ENCODE measurements at regions not wholly inside any gene's neighbourhood (a gene's known extent, or its start where the extent isn't known, plus 50 kb on each side); places are given as distances from the start of the nearest gene placed in this dataset.

DNA sequence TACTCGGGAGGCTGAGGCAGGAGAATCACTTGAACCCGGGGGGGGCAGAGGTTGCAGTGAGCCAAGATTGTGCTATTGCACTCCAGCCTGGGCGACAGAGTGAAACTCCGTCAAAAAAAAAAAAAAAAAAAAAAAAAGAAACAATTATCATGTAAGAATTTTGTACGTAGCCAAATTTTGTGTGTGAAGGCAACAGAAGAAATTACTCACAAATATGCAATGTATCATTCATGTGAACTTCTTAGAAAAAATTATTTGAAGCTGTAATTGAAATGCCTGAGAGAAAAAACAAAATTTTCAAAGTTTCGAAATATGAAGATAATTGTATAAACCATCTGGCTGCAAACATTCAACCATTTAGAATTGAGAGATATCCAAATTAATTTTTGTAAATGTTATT is 204.8 kb upstream of the PARD3B start (continued):
- TF ChIP-seq, protein P1, sequence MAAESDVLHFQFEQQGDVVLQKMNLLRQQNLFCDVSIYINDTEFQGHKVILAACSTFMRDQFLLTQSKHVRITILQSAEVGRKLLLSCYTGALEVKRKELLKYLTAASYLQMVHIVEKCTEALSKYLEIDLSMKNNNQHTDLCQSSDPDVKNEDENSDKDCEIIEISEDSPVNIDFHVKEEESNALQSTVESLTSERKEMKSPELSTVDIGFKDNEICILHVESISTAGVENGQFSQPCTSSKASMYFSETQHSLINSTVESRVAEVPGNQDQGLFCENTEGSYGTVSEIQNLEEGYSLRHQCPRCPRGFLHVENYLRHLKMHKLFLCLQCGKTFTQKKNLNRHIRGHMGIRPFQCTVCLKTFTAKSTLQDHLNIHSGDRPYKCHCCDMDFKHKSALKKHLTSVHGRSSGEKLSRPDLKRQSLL (tag by site-specific recombination; IDR thresholded peaks at IDR 0.05): no peak
- TF ChIP-seq ZBTB21 (tag by site-specific recombination; IDR thresholded peaks at IDR 0.05) (no peak), ZNF473 (tag by site-specific recombination; IDR thresholded peaks at IDR 0.05) (no peak)

GRCh38 chr2:204341887-204342276 is 203.4 kb upstream of the PARD3B start:
- POLR2A ChIA-PET: no interaction called here
- Histone ChIP-seq H3K4me3 (ENCODE audit: low read depth, low read length) (no peak overlapping the region), H3K27ac (ENCODE audit: extremely low read depth, low read depth, low read length) (no peak overlapping the region), H3K4me1 (ENCODE audit: control insufficient read depth, insufficient read depth, low read length) (no peaks in the 10 kb centered on the region), H3K9me3 (ENCODE audit: control insufficient read depth, insufficient read depth, low read depth, low read length) (no peaks in the 10 kb centered on the region), H3K36me3 (ENCODE audit: control insufficient read depth in 2 of 2, insufficient read depth in 1 of 2, low read length in 2 of 2) (no peaks in the 10 kb centered on the region)
- CTCF ChIA-PET: interaction anchor here (1.0 kb wide), 1 partner anchor 1334 kb away, joined by 3 read pairs; no protein-coding TSS in a partner anchor
- TF ChIP-seq ZEB2 (tag by site-specific recombination; IDR thresholded peaks at IDR 0.05) (no peak), ZNF202 (tag by site-specific recombination; IDR thresholded peaks at IDR 0.05; ENCODE audit: borderline replicate concordance) (no peak), ZNF248 (tag by site-specific recombination; IDR thresholded peaks at IDR 0.05) (no peak), REPIN1 (tag by site-specific recombination; IDR thresholded peaks at IDR 0.05; ENCODE audit: low read depth) (no peak), ZNF692 (tag by site-specific recombination; IDR thresholded peaks at IDR 0.05) (no peak), ZNF677 (tag by site-specific recombination; IDR thresholded peaks at IDR 0.05) (no peak), ZFP37 (tag by site-specific recombination; IDR thresholded peaks at IDR 0.05) (no peak), ZNF157 (tag by site-specific recombination; IDR thresholded peaks at IDR 0.05) (no peak), FEZF1 (tag by site-specific recombination; IDR thresholded peaks at IDR 0.05) (no peak), ZBTB49 (tag by site-specific recombination; IDR thresholded peaks at IDR 0.05; ENCODE audit: low read depth) (no peak)
- TF ChIP-seq, protein P2, sequence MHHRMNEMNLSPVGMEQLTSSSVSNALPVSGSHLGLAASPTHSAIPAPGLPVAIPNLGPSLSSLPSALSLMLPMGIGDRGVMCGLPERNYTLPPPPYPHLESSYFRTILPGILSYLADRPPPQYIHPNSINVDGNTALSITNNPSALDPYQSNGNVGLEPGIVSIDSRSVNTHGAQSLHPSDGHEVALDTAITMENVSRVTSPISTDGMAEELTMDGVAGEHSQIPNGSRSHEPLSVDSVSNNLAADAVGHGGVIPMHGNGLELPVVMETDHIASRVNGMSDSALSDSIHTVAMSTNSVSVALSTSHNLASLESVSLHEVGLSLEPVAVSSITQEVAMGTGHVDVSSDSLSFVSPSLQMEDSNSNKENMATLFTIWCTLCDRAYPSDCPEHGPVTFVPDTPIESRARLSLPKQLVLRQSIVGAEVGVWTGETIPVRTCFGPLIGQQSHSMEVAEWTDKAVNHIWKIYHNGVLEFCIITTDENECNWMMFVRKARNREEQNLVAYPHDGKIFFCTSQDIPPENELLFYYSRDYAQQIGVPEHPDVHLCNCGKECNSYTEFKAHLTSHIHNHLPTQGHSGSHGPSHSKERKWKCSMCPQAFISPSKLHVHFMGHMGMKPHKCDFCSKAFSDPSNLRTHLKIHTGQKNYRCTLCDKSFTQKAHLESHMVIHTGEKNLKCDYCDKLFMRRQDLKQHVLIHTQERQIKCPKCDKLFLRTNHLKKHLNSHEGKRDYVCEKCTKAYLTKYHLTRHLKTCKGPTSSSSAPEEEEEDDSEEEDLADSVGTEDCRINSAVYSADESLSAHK (tag by site-specific recombination; IDR thresholded peaks at IDR 0.05): no peak
- TF ChIP-seq, protein P3, sequence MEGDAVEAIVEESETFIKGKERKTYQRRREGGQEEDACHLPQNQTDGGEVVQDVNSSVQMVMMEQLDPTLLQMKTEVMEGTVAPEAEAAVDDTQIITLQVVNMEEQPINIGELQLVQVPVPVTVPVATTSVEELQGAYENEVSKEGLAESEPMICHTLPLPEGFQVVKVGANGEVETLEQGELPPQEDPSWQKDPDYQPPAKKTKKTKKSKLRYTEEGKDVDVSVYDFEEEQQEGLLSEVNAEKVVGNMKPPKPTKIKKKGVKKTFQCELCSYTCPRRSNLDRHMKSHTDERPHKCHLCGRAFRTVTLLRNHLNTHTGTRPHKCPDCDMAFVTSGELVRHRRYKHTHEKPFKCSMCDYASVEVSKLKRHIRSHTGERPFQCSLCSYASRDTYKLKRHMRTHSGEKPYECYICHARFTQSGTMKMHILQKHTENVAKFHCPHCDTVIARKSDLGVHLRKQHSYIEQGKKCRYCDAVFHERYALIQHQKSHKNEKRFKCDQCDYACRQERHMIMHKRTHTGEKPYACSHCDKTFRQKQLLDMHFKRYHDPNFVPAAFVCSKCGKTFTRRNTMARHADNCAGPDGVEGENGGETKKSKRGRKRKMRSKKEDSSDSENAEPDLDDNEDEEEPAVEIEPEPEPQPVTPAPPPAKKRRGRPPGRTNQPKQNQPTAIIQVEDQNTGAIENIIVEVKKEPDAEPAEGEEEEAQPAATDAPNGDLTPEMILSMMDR (tag by site-specific recombination; IDR thresholded peaks at IDR 0.05): no peak

DNA sequence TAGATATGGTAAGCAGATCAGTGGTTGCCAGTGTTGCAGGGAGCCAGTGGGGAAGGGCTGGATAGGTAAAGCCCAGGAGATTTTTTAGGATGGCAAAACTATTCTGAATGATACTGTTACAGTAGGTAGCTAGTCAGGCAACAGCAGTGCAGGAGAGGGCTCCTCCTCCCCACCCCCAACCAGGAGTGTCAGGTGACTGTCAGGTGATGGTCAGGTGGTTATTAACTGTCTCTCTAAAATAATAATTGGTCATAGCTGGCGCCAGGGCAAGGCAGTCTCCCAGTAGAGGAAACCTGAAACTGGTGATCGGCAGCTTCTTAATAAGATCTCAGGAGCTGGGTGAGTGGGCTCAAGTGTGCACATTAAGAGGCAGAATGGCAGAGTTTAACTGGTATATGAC is 201.6 kb upstream of the PARD3B start:
- Histone ChIP-seq H3K4me1 (ENCODE audit: control insufficient read depth, insufficient read depth, low read length) (no peaks in the 10 kb centered on the region), H3K9me3 (ENCODE audit: control insufficient read depth, insufficient read depth, low read depth, low read length) (no peaks in the 10 kb centered on the region), H3K27ac (ENCODE audit: extremely low read depth, low read depth, low read length) (no peak overlapping the region), H3K36me3 (ENCODE audit: control insufficient read depth in 2 of 2, insufficient read depth in 1 of 2, low read length in 2 of 2) (no peaks in the 10 kb centered on the region), H3K4me3 (ENCODE audit: low read depth, low read length) (no peak overlapping the region)
- ChIA-PET CTCF (no interaction called here), POLR2A (no interaction called here)
- no peak for TF ChIP-seq ZNF561 (tag by site-specific recombination; IDR thresholded peaks at IDR 0.05; ENCODE audit: borderline replicate concordance)
- TF ChIP-seq, protein P4, sequence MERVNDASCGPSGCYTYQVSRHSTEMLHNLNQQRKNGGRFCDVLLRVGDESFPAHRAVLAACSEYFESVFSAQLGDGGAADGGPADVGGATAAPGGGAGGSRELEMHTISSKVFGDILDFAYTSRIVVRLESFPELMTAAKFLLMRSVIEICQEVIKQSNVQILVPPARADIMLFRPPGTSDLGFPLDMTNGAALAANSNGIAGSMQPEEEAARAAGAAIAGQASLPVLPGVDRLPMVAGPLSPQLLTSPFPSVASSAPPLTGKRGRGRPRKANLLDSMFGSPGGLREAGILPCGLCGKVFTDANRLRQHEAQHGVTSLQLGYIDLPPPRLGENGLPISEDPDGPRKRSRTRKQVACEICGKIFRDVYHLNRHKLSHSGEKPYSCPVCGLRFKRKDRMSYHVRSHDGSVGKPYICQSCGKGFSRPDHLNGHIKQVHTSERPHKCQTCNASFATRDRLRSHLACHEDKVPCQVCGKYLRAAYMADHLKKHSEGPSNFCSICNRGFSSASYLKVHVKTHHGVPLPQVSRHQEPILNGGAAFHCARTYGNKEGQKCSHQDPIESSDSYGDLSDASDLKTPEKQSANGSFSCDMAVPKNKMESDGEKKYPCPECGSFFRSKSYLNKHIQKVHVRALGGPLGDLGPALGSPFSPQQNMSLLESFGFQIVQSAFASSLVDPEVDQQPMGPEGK (tag by site-specific recombination; IDR thresholded peaks at IDR 0.05): no peak
- TF ChIP-seq ZNF350 (tag by site-specific recombination; IDR thresholded peaks at IDR 0.05): no peak
- no peak for TF ChIP-seq ZBTB21 (tag by site-specific recombination; IDR thresholded peaks at IDR 0.05)
- TF ChIP-seq TCF7L2 (IDR thresholded peaks at IDR 0.05; ENCODE audit: borderline replicate concordance, low read depth, low read length): no peak
- TF ChIP-seq ZNF2 (tag by site-specific recombination; IDR thresholded peaks at IDR 0.05): no peak
- no peak for TF ChIP-seq ZNF266 (tag by site-specific recombination; IDR thresholded peaks at IDR 0.05; ENCODE audit: low read depth)
- no peak for TF ChIP-seq MZF1 (tag by site-specific recombination; IDR thresholded peaks at IDR 0.05; ENCODE audit: borderline replicate concordance)
- TF ChIP-seq ZNF670 (tag by site-specific recombination; IDR thresholded peaks at IDR 0.05; ENCODE audit: low read depth): no peak
- no peak for TF ChIP-seq ZNF404 (tag by site-specific recombination; IDR thresholded peaks at IDR 0.05)

Data from HEK293 (cell line).